HK-2 (cell line): ENCODE measurements at regions not wholly inside any gene's neighbourhood (a gene's known extent, or its start where the extent isn't known, plus 50 kb on each side); places are given as distances from the start of the nearest gene placed in this dataset.
A peak's percentile ranks its signal among the peaks of the same experiment; 100 is the strongest.

Experiments
- DNase-seq: peaks from one replicate; pipeline ENCODE4 v3.0.0-alpha.2; 2018; ENCODE audit not compliant: unreplicated experiment

DNA sequence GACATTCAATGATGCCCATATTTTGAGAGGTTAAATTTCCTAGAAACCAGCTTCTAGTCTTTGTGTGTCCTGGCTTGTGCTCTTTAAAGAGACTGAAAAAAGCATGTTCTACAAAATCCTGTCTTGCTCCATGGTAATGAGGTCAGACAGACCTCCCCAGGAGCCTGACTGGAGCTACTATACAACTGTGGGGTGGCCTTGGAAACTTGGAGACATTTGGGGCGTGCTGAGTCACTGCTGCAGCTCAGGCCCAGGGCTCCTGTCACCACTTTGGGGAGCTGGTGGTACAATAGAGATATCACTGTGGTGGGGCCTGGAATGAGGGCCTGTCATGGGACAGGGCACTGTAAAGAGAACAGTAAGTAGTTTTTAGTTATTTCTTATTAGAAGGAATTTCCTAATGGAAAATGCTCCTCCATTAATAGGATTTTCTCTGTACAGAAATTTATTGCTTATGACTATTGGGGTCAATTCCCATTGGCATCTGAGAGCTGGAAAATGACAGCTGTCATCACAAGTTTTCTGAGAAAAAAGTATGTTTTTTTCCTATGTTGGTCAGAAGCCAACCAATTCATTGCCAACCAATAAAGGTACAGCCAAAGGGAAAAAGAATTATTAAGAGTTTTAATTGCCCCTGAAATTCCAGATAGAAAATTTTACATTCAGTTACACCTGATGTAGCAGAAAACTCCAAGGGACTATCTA, 207.4 kb upstream of the JADE1 start:
- peak; percentile 35 for DNase-seq

DNA sequence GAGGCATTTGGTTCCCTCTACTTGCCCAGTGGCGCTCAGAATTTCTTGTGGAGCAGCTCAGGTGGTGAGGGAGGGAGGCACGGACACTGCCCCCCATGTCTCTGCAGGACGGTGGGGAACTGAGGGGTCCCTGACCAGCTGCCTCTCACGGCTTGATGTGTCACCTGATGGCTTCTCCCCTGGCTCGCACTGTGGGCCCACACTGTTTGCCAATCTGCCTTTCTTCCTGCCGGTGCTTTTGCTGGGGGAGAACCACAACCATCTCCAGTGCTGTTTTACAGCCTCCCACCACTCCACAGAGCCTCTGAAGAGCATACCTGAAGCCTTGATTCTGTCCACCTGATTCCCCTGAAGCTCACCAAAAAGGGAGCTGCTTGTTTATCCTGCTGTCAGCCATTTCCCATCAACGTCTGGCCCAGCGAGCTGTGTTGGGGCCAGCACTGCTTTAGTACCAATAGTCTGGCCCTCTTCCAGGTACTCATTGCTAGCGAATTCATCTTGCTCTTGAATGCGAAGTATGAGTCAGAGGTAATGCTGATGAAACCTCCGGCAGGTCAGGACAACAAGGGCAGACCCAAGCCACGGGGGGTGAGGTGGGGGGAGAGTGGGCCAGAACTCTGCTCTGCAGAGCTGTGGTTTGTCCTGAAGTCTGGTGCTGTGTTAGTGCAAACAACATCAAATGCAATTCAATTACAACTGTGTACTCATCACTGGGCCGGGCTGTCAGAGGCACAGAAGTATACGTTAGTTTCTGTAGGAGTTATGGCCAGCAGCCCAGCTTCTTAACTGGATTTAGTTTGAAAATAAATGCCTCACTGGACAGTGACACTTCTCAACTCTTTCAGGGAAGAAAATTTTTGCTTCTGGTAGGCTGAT, 208.3 kb upstream of the JADE1 start:
- DNase-seq, result peak; percentile 80

DNA sequence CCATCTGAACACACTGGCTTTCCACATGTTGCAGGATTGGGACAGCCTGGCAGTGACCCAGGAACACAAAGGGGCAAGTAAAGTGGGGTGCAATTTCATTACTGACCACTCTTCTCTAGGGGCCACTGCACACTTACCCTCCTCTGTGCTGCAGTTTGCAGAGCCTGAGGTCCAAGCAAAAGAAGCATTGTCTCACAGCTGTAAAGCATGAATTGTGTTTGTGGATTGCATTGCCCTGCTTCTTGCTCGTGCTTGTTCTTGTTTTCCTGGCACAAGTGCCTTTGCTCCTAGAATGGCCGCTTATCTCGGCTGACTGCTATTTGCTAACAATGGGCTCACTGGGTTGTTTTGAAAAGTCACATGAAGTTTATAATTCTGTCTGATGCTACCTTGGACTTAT, 209.1 kb upstream of the JADE1 start:
- DNase-seq, result no peak

DNA sequence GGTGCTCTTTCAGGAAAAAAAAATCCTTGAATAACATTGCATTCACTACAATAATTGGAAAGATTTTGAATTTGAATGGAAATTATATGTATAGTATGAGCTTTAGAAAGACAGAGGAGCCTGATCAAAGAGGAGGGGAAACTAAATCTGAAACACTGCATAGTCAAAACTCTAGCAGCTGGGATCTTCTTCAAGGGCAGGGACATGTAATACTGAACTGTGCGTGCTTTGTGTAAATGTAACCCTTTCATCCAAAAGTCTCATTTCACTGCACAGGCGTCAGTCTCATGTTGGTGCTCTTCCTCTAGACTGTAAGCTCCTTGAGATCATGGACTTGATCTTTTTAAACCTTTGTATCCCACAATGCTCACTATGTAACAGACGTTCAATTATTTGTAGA, 212.0 kb upstream of the JADE1 start:
- no peak for DNase-seq

DNA sequence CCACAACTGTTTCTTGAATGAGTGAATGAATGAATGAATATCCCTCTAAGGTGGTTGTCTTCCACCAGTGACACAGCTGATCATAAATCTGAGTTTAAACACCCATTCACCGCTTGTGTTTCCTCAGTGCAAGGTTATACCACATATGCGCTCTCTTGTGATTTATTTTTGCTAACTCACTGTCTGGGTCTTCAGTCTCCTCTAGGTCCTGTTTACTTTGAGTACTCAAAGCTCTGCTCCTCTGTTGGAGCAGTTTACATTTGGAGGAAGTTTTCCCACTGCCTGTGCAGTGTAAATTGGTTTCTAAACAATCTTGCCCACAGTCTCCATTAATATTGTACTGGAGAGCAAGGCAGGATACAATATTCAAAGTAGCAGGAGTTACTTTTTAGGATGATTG, 212.6 kb upstream of the JADE1 start:
- no peak for DNase-seq

DNA sequence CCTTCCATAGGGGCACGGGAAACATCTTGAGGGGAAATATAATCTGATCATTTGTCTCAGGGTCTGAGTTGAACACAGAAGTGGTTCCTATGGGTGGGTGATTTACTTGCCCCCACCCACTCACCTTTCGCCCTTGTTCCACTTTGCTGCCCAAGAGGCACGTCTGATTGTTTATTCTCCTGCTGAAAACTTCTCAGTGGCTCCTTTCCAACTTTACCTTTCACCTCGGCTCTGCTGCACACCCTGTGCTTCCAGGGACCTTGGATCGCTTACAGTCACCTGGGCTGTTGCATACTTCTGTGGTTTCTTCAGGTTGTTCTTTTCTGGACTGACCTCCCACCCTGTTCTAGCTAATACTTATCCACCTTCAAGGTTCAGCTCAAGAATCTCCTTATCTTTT, 213.4 kb upstream of the JADE1 start:
- no peak for DNase-seq

DNA sequence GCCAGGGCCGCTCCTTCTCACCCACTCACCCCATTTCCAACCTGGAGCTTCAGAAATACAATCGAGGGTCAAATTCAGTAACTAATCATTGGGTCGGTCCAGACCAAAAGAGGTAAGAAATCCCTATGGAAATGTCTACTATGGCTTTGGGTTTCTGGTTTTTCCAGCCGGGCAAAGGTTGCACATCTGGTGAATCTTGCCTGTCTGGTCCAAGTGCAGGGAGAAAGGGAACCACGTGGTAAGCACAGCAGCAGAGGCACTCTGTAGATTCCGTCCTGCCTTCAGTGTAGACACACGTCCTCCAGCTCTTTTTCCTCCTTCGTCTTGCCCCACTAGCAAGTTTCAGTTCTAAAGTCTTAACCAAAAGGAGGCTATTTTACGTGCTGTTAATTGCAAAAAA, 218.0 kb upstream of the JADE1 start:
- DNase-seq, result no peak

DNA sequence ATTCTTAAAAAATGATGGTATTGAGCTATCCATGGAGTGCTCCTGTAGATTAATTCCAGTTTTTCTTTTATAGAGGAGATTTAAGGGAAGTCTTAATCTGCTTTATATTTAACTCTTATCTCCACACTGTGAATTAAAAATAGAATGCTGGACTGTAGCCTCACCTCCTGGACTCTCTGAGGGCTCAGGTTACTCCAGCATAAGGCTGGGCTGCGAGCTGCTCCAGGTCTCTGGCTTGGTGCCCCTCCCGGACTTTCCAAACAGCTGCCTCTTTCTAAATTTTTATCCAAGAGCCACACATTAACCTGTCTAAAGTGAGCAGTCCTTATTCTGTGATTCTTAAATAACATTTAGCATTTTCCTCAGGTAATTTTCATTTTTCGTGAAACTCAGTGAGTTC, 218.7 kb upstream of the JADE1 start:
- DNase-seq, result no peak

DNA sequence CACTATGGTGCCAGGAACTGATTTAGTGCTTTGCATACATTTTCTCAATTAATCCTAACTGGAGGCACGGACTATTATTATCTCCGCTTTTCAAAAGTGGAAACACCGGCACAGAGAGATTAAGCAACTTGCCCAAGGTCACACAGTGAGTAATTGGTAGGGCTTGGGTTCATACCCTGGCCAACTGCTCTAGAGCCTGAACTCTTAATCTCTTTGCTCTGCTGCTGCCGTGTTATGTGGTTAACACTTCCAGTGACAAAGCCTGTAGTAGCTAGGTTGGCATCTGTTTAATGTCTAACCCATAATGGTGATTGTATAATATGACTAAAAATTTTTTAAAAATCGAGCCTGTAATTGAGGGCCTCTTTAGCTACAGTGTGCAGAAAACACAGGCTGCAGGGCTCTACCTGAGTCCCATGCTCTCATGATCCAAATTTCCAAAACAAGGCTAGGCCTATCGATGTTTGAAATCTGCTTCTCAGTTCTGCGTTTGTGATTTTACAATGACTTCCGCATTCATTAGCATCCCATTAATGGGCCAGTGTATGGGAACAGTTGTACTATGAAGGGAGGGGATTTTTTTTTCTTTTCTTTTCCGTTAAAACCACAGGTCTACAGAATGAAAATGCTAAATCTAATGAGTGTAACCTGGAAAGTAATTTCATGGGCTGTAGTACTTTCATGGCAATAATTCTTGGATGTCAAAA, 219.3 kb upstream of the JADE1 start:
- no peak for DNase-seq

DNA sequence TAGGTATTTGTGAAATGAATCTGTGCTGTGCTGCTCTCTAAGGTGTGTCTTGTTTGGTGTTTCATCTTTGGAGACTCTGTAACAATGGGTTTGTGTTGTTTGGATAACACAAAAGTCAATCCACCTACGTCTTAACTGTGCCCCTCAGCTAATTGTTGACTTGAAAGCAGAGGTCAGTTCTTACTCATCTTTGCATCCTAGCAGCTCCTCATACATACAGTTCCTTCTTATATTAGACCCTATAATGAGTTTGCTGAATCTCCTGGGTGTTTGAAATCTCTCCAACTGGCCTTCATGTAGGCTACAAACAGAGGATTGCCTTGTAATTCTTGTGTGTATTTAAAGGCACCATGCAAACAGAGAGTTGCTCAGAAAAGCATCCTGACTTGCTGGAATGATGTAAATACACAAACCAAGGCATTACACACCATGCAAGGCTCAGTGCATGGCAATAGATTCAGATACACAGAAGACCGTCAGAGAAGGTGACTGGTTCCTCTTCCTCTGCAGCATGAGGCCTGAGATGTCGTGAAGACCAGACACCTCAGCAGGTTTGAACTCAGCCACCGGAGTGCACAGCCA, 220.0 kb upstream of the JADE1 start:
- DNase-seq, result no peak

DNA sequence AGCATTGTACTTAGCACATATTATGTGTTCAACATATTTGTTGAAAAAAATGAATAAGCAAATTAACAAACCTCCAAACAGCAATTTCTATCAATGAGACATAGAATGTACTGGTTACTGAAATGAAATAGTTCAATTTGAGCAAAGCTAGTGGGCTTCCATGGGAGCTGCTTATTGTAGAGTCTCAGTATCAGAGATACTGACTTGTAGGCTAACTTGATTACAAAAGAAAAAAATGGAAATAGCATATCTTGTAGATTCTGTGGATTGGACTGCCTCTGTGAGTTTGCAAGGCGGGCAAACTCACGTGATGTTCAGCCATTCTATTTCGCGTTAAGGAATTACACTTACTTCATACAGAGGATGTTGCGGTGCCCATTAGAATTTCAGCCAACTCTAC, 222.1 kb upstream of the JADE1 start:
- DNase-seq, result no peak

DNA sequence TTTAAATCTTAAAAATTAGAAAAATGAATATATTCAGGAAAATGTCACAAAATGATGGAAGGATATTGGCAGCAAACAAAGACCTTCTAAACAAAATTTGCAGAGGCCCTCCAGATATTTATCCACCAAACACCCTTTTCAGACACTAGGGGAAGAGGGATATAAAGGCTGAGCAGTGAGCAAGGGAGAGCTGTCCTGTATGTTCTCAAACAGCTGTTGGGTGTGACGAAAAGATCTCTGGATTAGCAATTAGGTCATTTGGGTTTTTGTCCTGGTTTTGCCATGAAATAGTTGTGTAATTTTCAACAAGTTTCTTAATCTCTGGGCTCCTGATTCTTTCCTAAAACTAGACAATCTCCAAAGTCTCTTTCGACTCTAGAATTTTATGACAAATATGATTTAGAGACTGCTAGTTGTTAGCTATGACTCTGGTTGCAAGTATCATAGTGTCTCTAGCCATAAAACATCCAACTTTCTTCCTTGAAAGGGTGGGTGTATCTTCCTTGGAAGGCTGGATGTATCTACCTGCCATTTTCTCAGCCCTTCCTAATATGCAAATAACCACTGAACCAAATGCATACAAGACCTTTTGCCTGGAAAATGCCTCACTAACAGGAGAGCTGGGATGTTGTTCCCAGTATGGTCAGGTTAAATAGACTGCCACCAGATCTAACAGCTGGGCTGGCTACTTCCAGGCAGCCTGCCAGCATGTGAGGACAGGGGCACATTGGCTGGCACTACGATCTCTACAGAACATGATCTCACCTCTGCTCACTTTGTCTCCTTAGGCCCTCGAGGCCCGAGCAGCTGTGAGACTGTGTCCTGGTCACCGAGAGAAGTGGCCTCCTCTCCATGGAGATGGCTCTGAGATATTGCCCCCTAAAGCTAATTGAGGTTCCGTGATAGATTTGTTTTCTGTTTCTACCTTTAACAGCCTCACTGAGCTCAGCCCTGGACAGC, 225.5 kb upstream of the JADE1 start:
- no peak for DNase-seq

DNA sequence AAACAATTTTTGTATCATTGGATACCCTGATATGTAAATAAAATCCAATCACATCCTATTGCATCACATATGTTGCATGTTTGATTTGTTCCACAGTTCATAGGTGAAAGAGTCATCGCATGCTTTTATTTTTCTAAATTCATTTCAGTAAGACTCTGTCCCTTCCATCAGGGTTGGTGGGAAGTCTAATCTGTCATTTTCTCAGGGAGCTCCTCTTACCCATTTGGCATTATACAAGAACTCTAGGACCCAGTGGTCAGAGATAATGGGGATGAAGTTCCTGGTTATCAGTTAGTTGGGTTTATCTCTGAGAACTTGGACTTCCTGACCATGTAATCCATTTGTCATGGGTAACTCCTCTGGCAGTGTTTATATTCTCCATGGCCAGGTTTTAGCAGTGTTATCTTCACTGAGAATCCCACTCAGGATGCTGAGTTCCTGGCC, 227.1 kb upstream of the JADE1 start:
- no peak for DNase-seq

DNA sequence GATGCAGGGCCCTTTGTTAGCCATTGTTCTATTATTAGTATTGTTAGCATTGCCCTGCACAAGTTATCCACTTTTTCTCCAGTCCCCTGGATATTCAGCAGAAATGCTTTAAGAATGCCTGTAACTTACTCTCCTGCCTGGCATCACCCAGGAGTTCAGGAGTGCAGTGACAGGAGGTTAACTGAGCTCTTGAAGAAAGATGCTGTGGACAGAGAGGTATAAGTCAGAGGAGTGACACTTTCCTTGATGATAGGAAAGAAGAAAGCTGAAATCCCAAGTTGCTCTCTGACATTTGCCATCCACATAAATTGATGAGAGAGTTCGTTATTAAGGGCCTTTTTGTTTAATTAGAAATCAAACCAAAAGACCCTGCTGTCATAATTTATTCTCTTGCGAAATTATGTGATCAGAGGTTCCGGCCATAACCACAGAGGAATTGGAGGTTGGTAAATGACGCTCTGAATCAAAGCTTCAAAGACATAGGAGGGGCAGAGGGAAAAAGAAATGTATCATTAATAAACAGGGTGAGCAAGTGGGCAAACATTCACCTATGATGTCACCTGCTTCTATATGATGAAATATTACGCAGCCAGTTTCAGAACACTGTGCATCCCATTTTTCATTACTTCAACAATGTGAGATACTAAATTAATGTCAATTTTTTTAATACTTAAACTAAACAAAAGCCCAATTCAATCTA, 230.2 kb upstream of the JADE1 start:
- no peak for DNase-seq

DNA sequence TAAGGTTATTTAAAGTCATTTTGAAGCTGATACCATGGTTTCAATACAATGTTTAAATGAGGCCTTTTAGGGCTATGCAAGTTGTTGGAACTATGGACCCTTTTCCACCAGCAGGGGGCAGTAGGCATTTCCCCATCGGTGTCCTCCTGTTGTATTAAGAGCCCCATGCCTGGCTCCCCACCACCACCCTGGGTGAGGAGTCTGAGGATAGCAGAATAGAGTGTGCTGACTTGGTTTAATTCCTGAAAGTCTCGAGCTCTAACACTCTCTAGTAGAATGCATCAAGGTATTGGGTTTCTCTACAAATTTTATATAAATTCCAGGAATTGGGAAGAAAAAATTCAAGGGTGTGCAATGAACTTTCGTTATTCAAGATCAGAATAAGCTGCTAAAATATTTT, 234.8 kb upstream of the JADE1 start:
- DNase-seq, result peak; percentile 90

DNA sequence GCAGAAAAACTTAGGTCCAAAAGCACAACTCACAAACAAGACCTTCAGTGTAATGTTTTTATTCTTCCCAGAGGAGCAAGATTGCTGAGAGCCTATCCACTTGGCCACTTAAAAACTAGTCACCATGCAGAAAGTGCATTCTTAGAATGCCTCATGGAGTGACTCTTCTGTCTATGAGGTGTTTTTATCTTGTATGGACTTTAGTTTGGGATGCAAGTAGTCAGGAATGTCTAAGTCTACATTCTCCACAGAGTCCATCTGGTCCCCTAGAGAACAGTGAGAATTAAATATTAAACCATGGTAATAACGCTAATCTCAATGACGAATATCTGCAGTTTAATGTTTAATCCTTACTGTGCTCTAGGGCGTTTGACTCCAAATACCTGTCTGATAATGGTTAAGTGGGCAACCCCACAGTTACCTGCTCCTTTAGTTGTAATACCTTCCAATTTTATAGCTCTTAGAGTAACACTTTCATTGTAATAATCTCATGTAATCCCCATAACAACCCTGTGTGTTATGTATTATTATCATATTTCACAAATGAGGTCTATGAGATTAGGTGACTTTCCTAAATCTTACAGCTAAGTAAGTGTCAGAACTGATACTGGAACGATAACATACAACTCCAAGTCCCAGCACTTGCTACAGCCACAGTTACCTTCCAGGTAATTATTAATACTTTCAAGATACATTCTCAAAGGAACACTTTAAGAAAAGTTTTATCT, 235.6 kb upstream of the JADE1 start:
- no peak for DNase-seq

DNA sequence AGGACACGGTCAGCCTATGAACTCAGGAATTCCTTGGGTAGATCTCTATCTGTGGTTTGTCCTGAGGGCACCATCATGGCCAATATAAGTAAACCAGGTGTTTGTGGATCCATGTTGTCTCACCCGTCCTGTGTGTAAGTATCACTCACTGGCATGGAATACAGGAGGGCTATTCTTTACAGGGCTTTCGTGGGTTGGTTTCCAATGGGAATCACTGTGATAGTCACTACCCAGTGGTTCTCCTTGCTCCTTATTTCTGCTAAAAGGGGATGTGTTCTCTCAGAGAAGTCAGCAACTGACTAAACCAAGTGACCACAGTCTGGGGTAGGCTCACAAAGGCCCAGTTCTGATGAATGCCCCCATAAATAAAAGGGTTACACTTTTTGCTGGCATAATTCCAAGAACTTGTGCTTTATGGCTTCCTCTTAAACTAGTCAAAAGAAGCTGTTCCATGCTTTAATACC, 236.7 kb upstream of the JADE1 start:
- no peak for DNase-seq

DNA sequence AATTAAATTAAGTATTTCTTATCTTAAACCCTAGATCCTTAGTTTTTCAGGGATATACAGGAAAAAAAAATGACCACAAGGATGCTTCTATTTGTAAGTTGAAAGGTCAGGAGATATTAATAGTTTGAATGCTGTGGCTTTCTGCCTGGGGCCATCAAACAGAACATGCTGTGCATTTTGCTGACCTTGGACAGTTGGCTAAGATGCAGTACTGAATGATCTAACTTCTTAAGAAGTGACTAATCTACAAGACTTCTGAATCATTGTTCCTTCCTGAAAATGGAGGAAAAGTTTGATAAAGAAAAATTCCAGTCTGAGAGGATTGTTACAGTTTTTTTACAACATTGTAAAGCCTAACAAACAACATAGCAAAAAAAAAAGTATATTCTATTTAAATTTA, 237.8 kb upstream of the JADE1 start:
- peak; percentile 56 for DNase-seq

DNA sequence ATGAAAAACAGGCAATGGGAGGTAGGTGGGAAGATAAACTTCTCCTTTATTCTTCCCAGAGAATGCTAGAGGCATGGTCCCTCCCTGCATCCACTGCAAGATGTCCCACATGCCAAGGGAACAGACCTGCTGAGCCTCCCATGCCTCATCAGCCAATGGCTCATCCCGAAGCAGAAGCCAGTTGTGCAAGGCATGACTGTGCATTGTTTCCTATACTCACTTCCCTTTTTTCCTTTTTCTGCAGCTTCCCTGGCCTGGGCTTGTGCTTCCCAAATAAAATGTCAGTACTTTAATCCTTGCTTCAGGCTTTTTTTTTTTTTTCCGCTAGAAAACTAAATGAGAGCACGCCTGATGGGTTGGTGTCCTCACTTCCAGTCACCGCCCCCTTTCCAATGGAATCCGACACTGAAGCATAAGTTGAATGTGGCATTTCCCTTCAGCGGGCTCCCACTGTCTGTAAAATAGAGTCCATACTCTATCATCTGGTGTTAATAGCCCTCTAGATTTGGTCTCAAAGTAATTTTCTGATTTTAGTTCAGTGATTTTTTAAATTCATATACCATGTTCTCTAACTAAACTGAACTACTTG, 239.0 kb upstream of the JADE1 start:
- DNase-seq, result no peak
